Endothelial cell (in vitro differentiated cells): ENCODE measurements at regions not wholly inside any gene's neighbourhood (a gene's known extent, or its start where the extent isn't known, plus 50 kb on each side); places are given as distances from the start of the nearest gene placed in this dataset.
"Not testable (repeated sequence)": the region's sequence is repeated elsewhere in the genome, so short reads cannot be mapped to it uniquely, and the experiment has no call there.

Source experiments
- DNase-seq: peaks from one replicate; pipeline ENCODE4 v3.0.0; 2021; ENCODE audit warnings: low spot score
- H3K27ac Mint-ChIP-seq: one replicate; pipeline ENCODE4 v1.8.0; 2021; ENCODE audit warnings: mixed read lengths, inconsistent platforms; ENCODE audit not compliant: unreplicated experiment
- H3K27me3 Mint-ChIP-seq: one replicate; pipeline ENCODE4 v1.8.0; 2021; ENCODE audit warnings: mild to moderate bottlenecking, moderate library complexity, mixed read lengths, inconsistent platforms; ENCODE audit not compliant: unreplicated experiment
- H3K36me3 Mint-ChIP-seq: one replicate; pipeline ENCODE4 v1.8.0; 2021; ENCODE audit warnings: mild to moderate bottlenecking, low read depth, mixed read lengths, inconsistent platforms; ENCODE audit not compliant: unreplicated experiment
- H3K4me1 Mint-ChIP-seq: one replicate; pipeline ENCODE4 v1.8.0; 2021; ENCODE audit warnings: mild to moderate bottlenecking, mixed read lengths, inconsistent platforms; ENCODE audit not compliant: unreplicated experiment
- H3K4me3 Mint-ChIP-seq: one replicate; pipeline ENCODE4 v1.8.0; 2021; ENCODE audit warnings: mild to moderate bottlenecking, mixed read lengths, inconsistent platforms; ENCODE audit not compliant: unreplicated experiment
- H3K9me3 Mint-ChIP-seq: one replicate; pipeline ENCODE4 v1.8.0; 2021; ENCODE audit warnings: mixed read lengths, inconsistent platforms; ENCODE audit not compliant: unreplicated experiment
- CTCF ChIP-seq: fragments of 200-600 bp; sonication (generic); IDR thresholded peaks from one replicate; pipeline ENCODE4 v1.5.0; 2021; ENCODE audit warnings: antibody characterized with exemption; ENCODE audit not compliant: unreplicated experiment

GRCh38 chr9:117938086-117938485 lies 233.9 kb downstream of the TLR4 start:
- no peak for DNase-seq
- Mint-ChIP-seq H3K27ac (no peak overlapping the region), H3K9me3 (no peaks in the 10 kb centered on the region), H3K36me3 (no peaks in the 10 kb centered on the region), H3K4me3 (no peak overlapping the region), H3K27me3 (no peaks in the 10 kb centered on the region), H3K4me1 (peaks cover 4% of the 10 kb centered on the region)
- TF ChIP-seq CTCF, result no peak

GRCh38 chr9:117938896-117939295 lies 234.7 kb downstream of the TLR4 start:
- Mint-ChIP-seq H3K4me3 (no peak overlapping the region), H3K36me3 (no peaks in the 10 kb centered on the region), H3K9me3 (peaks cover 3% of the 10 kb centered on the region), H3K27me3 (no peaks in the 10 kb centered on the region), H3K4me1 (peaks cover 2% of the 10 kb centered on the region), H3K27ac (no peak overlapping the region)
- DNase-seq, result no peak
- TF ChIP-seq CTCF, result no peak

GRCh38 chr9:117944750-117945149 lies 240.5 kb downstream of the TLR4 start:
- H3K27ac Mint-ChIP-seq, H3K4me3 Mint-ChIP-seq, H3K4me1 Mint-ChIP-seq, DNase-seq, H3K9me3 Mint-ChIP-seq, H3K27me3 Mint-ChIP-seq, H3K36me3 Mint-ChIP-seq: not testable (repeated sequence)

- Mint-ChIP-seq H3K27me3 (no peaks in the 10 kb centered on the region), H3K36me3 (no peaks in the 10 kb centered on the region), H3K9me3 (peaks cover 3% of the 10 kb centered on the region), H3K4me1 (peaks cover 3% of the 10 kb centered on the region), H3K27ac (no peak overlapping the region), H3K4me3 (no peak overlapping the region)
- no peak for TF ChIP-seq CTCF
- no peak for DNase-seq
These were observed 241.1 kb downstream of the TLR4 start for GRCh38 chr9:117945286-117945685.

GRCh38 chr9:117951127-117951526 lies 246.9 kb downstream of the TLR4 start:
- DNase-seq, result no peak
- H3K27ac Mint-ChIP-seq, result no peak overlapping the region
- TF ChIP-seq CTCF, result no peak
- H3K4me1 Mint-ChIP-seq, result no peaks in the 10 kb centered on the region
- H3K9me3 Mint-ChIP-seq, result no peaks in the 10 kb centered on the region
- H3K4me3 Mint-ChIP-seq, result no peak overlapping the region
- H3K27me3 Mint-ChIP-seq, result no peaks in the 10 kb centered on the region
- no peaks in the 10 kb centered on the region for H3K36me3 Mint-ChIP-seq

- no peak for DNase-seq
- Mint-ChIP-seq H3K27ac (no peak overlapping the region), H3K9me3 (no peaks in the 10 kb centered on the region), H3K36me3 (no peaks in the 10 kb centered on the region), H3K4me3 (no peak overlapping the region), H3K4me1 (no peaks in the 10 kb centered on the region), H3K27me3 (no peaks in the 10 kb centered on the region)
- no peak for TF ChIP-seq CTCF
These were observed 248.4 kb downstream of the TLR4 start for GRCh38 chr9:117952581-117952980.
